Ishikawa (cell line): ENCODE measurements at regions not wholly inside any gene's neighbourhood (a gene's known extent, or its start where the extent isn't known, plus 50 kb on each side); places are given as distances from the start of the nearest gene placed in this dataset.

Experiments
- CEBPB ChIP-seq: IDR thresholded peaks from 2 replicates; pipeline ENCODE4 v1.6.1; 2012
- EGR1 ChIP-seq: IDR thresholded peaks from 2 replicates; pipeline ENCODE4 v1.6.1; 2012
- EP300 ChIP-seq: IDR thresholded peaks from 2 replicates; pipeline ENCODE4 v1.6.1; 2012; ENCODE audit warnings: borderline replicate concordance
- NFIC ChIP-seq: IDR thresholded peaks from 2 replicates; pipeline ENCODE4 v1.6.1; 2012
- TAF1 ChIP-seq: IDR thresholded peaks from 2 replicates; pipeline ENCODE4 v1.6.1; 2012; ENCODE audit warnings: low read depth, mild to moderate bottlenecking
- TCF12 ChIP-seq: IDR thresholded peaks from 2 replicates; pipeline ENCODE4 v1.6.1; 2012; ENCODE audit warnings: low read depth
- TEAD4 ChIP-seq: IDR thresholded peaks from 2 replicates; pipeline ENCODE4 v1.6.1; 2012
- YY1 ChIP-seq: IDR thresholded peaks from 2 replicates; pipeline ENCODE4 v1.6.1; 2012; ENCODE audit warnings: low read depth
- TF ChIP-seq, protein P1 (sequence below): IDR thresholded peaks from 2 replicates; pipeline ENCODE4 v1.6.1; 2012; ENCODE audit warnings: low read depth, mild to moderate bottlenecking
- TF ChIP-seq, protein P2 (sequence below): IDR thresholded peaks from 2 replicates; pipeline ENCODE4 v1.6.1; 2012

DNA sequence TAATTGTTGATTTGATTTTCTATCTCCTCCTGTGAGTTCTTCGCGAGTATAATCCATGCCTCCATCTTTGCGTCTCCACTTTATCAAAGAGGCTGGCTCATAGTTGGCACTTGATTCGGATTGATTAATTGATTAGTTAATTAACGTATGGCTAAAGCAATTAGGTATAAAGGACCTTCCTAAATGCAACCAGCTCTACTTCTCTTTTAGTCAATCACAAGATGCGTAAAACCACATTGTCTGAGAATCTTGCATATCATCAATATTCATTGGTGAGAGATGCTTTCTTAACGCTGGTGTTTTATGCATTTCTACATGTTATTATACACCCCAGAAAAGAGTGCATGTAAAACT lies 56.4 kb upstream of the NR2F2 start:
- TF ChIP-seq, protein P1, sequence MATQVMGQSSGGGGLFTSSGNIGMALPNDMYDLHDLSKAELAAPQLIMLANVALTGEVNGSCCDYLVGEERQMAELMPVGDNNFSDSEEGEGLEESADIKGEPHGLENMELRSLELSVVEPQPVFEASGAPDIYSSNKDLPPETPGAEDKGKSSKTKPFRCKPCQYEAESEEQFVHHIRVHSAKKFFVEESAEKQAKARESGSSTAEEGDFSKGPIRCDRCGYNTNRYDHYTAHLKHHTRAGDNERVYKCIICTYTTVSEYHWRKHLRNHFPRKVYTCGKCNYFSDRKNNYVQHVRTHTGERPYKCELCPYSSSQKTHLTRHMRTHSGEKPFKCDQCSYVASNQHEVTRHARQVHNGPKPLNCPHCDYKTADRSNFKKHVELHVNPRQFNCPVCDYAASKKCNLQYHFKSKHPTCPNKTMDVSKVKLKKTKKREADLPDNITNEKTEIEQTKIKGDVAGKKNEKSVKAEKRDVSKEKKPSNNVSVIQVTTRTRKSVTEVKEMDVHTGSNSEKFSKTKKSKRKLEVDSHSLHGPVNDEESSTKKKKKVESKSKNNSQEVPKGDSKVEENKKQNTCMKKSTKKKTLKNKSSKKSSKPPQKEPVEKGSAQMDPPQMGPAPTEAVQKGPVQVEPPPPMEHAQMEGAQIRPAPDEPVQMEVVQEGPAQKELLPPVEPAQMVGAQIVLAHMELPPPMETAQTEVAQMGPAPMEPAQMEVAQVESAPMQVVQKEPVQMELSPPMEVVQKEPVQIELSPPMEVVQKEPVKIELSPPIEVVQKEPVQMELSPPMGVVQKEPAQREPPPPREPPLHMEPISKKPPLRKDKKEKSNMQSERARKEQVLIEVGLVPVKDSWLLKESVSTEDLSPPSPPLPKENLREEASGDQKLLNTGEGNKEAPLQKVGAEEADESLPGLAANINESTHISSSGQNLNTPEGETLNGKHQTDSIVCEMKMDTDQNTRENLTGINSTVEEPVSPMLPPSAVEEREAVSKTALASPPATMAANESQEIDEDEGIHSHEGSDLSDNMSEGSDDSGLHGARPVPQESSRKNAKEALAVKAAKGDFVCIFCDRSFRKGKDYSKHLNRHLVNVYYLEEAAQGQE = no peak
- TF ChIP-seq NFIC = no peak
- TF ChIP-seq, protein P2, sequence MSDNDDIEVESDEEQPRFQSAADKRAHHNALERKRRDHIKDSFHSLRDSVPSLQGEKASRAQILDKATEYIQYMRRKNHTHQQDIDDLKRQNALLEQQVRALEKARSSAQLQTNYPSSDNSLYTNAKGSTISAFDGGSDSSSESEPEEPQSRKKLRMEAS = no peak
- no peak for TF ChIP-seq YY1
- TF ChIP-seq CEBPB = no peak
- TF ChIP-seq TEAD4 = no peak
- no peak for TF ChIP-seq TAF1
- no peak for TF ChIP-seq EGR1
- no peak for TF ChIP-seq TCF12
- no peak for TF ChIP-seq EP300
